ENCODE measurements at regions not wholly inside any gene's neighbourhood (a gene's known extent, or its start where the extent isn't known, plus 50 kb on each side); places are given as distances from the start of the nearest gene placed in this dataset.

DNA sequence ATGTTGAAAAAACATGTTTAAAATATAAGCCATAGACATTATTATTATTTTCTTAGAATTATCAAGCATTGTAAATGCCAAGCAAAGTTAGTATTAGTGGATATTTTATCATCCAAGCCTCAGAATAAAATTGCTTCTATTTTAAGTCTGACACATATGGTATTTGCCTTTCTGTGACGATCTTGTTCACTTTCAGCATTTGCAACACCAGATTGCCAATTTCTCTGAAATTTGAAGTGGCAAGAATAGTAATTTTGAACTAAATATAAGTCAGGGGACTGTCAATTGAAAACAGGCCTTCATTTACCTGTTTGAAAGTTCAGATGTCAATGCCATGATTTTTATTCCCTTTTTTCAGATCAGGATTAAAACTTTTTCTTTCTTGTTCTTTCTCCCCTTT, 1233.6 kb upstream of the CDH18 start:
- no peak for TF ChIP-seq TCF7 (IDR thresholded peaks at IDR 0.05; ENCODE audit: borderline replicate concordance)
- no peak for TF ChIP-seq SP1 (IDR thresholded peaks at IDR 0.05; ENCODE audit: low read depth, low read length)
- TF ChIP-seq WRNIP1 (IDR thresholded peaks at IDR 0.05; ENCODE audit: borderline replicate concordance, low read depth, low read length): no peak
- TF ChIP-seq RELA (IDR thresholded peaks at IDR 0.05; ENCODE audit: borderline replicate concordance, partially characterized antibody): no peak
- TF ChIP-seq NR2F1 (conservative IDR thresholded peaks at IDR 0.05): no peak
- no peak for TF ChIP-seq CTCF (IDR thresholded peaks at IDR 0.05 in 2 of 3, conservative IDR thresholded peaks at IDR 0.05 in 1 of 3; ENCODE audit: control insufficient read depth in 2 of 3, extremely low read depth in 1 of 3, insufficient read depth in 1 of 3, low read depth in 3 of 3, low read length in 3 of 3)
- no peak for TF ChIP-seq EZH2 (IDR thresholded peaks at IDR 0.05; ENCODE audit: borderline replicate concordance, control insufficient read depth, low read depth, low read length)
- TF ChIP-seq SMC3 (IDR thresholded peaks at IDR 0.05; ENCODE audit: borderline replicate concordance, low read length): no peak
- no peak for TF ChIP-seq SMAD1 (IDR thresholded peaks at IDR 0.05; ENCODE audit: low read depth, partially characterized antibody)
- no peak for TF ChIP-seq KAT2A (conservative IDR thresholded peaks at IDR 0.05; ENCODE audit: control insufficient read depth, low read depth, low read length)

All from GM12878 (cell line).